Ureter (tissue), 1 donor: ENCODE measurements at regions not wholly inside any gene's neighbourhood (a gene's known extent, or its start where the extent isn't known, plus 50 kb on each side); places are given as distances from the start of the nearest gene placed in this dataset.

Source experiments
- DNase-seq: peaks from one replicate; pipeline ENCODE4 v3.0.0-alpha.2; 2020; ENCODE audit warnings: low spot score
- donor health status: DM: yes; HTN: yes; CAD: no.

DNA sequence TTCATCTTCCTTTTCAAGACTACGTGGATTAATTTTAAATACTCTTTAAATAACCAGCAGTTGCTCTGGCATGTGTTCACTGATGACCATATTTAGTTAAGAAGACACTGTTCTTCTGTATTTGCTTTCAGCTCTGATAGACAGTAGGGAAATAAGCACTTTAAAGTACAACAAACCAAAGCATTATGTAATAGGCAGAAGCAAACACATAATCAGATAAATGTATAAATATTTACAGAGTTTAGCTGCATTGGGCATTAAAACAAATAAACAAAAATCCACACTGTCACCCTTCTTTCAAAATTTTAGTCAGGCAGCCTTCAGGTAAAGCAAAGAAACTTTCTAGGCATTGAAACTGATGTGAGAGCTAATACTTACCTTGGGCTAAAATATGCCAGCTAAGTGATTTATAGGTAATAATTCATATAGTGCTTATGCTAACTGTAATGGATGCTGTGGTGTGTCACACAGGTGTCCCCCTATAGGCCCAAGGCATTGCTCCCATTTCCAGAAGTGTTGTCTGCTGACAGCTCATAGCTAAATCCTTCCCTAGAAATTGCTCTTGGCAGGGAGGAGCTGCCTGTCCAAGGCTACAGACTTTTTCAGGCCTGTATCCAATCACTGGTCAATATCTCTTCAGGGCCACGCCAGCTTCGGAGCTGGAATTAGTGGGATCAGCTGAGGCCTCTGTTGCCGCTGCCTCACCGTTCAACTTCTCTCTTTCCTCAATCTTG is 111.5 kb upstream of the CITED2 start:
- no peak for DNase-seq

DNA sequence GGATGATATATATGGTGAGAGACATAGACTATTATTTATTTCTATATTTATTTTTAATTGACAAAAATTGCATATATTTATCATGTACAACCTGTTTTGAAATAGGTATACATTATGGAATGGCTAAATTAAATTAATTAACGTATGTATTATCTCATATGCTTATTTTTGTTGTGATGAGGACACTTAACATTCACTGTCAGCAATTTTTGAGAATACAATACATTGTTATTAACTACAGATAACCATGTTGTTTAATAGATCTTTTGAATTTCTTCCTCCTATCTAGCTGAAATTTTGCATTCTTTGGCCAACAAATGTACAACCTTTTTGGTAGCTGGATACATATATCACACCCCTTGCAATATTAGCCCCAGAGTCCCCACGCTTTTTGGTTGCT is 110.7 kb upstream of the CITED2 start:
- DNase-seq = no peak

DNA sequence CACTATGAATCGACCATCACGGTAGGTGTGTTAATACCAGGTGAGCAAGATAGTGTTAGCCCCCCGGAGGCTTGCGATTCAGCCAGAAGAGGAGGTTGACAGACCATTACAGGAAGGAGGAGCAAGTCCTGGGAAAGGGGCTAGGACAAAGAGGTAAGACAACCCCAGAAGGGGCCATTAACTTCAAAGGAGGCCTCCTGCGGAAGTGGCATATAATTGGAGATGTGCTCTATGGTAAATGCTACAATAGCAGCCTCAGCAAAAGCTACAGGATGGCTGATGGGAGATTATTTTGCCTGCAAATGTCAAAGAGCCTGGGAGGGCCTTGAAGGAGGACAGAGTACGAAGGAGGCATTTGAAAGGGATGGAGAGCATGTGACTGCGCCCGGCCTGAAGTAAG is 108.6 kb upstream of the CITED2 start:
- no peak for DNase-seq

DNA sequence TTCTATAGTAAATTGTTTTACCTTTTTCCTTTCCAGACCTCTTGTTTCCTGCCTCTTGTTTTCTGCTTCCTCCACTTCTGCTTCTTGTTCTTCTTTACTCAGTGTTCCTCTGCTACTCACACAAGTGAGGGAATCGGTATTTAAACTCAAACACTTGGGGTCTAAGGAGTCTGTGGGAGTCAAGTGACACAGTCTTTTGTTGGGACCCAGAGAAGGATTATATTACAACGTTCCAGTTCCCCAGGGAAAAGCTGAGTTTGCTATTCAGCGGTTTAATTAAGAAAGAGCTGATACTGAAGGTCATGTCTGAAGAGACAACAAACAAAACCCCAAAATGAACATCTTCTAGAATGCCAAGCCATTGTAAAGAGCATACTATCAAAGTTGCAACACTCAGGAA is 107.8 kb upstream of the CITED2 start:
- DNase-seq = no peak

DNA sequence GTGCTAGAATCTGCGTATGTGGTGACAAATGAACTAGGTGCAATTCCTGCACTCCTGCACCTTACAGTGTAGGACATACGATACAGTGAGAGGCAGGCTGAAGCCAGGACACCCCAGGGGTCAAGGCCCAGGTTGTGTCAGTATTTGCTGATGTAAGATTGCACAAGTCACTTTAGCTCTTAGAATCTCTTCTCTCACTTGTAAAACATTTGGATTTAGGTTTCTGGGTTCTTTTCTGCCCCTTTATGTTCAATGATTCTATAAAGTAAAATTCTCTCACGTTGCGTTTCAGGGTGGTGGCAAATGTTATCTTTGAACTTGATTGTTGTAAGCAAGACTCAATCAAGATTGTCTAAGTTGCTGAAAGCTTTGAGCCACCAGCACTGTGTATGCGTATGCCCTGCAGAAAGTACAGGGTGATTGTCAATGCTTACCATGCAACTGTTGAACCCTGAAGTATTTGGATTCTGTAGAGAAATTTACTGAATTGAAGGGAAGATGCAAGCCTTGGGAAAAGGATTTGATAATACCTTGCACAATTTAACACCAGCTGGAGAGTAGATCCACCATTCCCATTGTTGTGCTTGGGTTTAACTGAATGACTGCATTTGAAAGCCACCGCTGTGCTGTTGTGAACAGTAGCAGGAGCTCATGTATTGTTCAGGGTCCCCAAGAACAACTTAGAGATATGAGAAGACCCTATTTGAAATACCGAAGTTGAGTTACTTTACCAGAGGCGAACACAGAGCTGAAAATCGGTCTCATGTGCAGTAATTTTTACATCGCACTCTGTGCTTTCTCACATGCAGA is 106.1 kb upstream of the CITED2 start:
- no peak for DNase-seq

DNA sequence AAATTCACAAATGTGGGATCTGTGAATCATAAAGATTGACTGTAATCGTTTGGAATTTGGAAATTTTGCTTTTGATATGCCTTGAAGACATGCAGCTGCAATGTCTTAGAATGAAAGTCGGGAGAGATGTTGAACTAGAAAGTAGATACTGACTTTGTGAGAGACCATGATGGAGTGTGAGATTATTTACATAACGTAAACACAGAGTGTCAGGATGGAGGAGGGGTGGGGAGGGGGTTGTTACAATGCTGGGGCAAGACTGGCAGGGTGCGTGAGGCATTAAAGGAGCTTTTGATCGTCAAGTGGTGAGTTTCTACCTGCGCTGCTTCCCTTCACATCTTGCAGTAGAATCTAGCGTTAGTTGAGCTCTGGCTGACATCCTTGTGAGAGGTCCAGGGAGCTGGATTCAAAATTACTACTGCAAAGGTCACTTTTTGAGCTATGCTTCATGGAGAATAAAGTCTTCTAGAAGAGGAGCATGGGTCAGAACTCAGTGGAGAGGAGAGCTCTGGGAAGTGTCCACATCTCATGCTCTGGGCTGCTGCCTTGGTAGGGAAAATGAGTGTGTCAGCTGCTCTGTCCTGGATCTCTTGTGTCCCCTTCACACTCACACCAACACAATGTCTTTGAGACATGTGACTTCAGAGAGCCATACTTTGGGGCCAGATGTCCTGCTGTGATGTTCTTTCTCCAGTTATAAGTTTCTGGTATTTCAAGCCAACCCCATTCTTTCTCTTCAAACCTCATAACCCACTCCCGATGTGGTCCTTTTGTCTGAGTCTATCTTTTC is 105.2 kb upstream of the CITED2 start:
- no peak for DNase-seq

DNA sequence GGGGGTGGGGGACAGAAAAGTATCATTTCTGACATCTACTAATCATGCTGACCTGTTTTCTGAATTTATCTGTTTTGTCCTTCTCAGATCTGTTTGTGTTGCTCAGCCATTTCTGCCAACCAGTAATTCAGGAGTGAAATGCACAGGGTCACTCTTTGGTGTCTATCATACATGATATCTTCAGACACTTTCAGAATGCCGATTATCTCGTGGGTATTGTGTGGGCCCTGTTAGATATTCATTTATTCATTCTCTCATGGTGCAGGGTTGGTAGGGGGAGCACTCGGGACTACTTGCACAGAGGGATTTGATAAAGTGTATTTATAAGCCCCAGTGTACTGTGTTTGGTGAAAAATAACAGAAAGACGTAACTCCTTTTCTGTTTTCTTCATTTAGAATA is 101.2 kb upstream of the CITED2 start:
- DNase-seq = no peak

DNA sequence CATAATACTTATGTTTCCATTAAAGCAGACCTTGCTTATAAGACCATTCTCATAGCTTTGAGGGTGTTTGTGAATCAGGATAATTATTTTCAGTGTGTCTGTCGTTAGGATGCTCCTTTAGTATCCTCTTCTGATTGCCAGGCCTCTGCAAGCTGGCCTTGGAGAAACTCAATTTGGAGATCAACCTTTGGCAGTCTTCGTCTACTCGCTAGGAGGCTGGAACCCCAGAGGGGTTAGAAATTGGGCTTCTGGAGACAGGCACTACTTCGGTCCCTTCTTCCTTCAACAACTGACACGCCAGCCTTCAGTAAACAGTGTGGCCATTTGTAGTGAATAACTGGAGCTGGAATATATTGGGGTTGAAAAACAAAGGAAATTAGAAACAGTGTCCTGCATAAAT is 100.8 kb upstream of the CITED2 start:
- DNase-seq = no peak

DNA sequence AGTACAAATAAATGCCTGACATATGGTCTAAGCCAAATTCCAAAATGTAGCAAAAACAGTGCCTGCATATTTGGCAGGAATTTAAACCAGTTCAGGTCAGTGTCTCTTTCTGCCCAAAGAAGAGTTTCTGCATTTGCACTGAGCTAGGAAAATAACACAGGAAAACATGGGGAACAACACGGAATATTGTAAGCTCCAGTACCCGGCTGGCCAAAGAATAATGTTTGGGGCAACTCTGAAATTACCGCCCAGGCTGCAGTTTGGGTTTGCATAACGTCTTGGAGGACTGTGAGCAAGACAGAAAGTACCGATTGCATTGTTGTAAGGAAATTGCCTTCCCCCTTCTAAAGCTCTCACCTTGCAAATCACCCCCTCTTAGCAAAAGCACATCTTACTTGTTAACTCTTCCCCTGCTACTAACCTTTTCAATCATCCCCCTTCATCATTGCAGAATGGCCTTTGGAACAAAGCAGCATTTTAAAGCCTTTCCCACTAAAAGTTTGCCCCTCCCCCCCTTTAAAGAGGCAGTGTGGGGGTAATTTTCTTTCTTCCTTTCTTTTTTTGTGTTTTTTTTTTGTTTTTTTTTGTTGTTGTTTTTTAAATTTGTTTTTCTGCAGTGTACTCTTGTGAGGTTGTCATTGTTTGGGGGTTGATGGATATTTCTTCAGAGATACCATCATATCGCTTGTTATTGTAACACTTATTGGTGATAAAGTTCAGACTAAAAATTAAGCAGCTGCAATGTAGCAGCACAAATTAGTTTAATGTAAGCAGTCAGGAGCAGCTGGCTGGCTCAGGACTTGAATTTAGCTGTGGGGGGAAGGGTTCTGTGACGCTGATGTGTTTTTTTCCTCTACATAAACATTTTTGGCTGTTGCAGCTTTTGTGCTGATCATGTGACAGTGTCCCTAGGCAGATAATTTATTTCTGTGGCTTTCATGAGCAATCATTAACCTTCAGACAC is 100.0 kb upstream of the CITED2 start:
- no peak for DNase-seq

DNA sequence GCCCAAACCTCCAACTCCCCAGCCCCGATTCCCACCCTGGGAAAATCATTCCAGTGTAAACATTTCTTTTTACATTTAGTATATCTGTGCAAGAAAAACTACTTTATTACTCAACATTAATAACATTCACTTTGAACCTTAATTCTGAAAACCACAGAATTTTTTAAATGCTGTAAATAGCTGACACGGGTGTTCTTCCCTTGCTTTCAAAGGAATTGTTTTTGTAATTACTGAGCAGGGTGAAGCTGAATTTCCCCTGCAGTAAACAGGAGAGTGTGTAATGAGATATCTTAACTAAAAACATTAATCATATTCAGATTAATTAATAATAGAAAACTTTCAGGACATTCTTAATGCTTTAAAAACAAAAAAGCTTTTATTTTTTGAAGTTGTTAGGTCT is 99.3 kb upstream of the CITED2 start:
- DNase-seq = no peak

DNA sequence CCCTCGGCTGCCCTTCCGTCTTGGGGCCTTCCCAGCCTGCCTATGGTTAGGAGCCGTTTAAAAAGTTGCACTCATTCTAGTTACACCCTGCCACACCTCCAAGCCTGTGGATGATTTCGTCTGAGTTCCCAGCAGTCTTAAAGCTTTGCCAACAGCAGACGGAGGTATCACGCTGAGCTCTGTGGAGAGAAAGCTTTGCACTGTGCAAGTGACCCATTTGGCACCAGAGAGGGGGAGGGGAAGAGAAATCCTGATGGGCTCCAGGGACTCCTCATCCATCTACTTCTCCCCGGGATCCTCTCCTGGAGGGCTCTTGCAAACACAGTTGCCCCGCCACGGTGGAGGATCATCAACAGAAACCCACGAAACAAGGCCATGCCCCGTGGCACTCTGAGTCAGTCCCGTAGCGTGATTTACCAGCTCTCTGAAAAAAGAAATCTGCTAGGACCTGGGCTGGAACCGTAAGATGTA is 98.8 kb upstream of the CITED2 start:
- no peak for DNase-seq

DNA sequence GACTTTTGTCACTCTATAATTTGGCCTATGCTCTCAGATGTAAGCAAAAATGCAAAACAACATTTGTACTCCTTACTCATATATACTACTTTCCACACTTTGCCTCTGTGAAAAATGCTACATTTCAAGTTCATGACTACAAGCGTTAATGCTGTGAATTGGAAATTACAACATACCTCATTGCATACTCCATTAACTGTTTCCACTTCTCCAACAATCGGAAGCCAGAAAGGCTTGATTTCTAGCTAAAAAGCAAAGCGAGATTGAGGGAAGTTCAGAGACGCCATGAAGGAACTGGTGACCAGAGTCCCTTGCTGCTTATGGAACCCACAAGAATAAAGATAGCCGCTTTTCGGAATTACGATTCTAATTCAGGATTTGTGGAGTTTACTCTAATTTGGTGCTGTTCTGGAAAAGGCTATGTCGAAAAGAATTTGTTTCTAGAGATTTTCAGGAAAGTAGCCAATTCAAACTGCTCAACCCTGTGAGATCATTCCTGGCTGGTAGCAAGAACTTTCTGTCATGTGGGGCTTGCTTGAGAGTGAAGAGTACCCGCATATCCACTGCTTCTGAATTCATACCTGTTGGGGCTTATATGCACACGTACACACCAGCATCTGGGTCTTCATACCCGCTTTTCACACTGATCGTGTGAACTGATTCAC is 98.0 kb upstream of the CITED2 start:
- DNase-seq = no peak

DNA sequence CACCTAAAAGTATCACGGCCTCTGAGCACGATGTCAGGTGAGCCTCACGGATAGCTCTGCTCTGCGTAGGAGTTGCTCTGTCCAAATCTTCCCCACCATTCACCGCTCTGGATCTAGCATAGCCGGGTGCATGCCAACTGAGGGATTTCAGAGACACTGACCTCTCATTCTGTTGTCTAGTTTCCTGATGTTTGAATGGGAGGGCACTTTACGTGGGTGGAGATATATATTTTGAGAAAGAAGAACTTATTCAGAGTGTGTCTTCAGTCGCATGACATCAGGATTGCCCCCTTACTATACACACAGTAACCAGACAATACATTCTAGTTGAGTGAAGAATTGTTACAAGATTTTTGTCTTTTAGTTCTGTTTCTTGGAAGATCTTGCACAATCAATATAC is 96.5 kb upstream of the CITED2 start:
- no peak for DNase-seq

DNA sequence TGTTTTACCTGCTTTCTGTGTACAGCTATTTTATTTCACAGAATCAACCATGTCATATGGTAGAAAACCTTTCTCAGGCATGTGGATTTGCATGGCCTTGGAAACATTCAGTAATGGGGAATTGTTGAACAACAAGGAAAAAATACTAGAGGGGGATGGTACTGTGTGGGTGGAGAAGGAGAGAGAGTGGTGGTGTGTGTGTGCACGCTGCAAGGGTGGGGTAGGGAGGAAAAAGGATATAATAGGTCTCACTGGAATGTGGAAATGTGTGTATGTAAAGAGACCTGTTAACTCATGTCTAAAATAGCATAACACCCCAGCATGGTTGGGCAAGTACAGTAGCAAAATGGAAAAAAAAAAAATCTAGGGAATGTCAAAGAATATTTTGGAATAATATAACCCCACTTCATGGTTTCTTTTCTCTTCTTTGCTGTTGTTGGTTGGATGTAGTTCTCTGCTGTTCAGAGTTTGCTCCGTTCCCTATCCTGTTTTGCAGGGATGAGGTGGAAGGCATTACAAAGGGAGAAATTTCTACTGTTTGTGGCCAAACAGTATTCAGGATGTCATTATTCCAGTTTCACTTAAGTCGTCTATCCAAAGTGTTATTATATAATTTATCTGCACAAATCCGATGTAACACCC is 93.9 kb upstream of the CITED2 start:
- no peak for DNase-seq

DNA sequence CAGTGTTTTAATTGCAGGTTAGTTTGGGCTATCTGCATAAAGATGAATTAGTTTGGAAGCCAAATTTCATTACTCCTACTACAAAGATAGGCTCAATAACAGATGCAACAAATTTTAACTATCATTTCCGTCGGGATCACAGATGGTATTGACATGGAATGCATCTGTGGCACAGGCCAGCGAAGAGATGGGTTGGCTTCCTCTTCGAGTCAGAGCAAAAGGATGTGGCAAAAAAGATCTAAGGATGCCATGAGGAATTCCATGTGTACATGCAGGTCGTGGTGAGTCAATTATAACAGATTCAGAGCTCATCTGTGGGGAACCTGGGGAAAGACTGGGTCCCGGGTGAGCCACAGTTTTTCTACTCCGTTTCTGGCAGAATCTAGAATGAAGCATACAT is 83.0 kb upstream of the CITED2 start:
- DNase-seq = no peak

DNA sequence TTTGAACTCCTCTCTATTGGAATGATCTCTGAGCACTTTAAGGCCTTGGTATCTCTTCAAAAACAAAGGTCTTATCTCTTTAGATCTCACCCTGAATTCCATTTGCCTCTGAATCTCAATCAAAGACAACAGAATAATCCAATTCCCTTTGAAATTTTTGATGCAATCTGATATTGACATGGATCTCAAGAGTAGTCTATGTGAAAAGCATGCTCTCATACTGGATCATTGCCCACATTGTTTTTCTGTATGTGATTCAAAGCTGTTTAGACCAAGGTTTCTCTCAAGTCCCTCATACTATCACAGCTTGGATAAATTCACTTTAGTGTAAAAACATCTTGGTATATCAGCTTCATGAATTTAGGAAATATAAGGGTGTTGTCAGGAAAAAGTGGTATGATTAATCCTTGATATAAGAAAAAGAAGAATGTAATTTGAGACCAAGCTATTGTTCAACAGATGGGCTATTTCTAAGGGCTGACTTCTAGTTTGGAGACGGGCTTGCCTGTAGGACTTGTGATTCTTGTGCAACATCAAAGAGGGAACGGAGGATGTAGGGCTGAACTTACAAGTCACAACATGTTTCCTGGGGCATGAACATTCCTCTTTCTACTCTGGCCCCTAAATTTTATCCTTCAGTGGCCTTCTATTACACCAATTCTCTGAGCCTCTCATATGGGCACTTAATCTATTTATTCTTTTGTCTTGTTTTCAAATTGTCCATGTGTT is 77.9 kb upstream of the CITED2 start:
- no peak for DNase-seq

DNA sequence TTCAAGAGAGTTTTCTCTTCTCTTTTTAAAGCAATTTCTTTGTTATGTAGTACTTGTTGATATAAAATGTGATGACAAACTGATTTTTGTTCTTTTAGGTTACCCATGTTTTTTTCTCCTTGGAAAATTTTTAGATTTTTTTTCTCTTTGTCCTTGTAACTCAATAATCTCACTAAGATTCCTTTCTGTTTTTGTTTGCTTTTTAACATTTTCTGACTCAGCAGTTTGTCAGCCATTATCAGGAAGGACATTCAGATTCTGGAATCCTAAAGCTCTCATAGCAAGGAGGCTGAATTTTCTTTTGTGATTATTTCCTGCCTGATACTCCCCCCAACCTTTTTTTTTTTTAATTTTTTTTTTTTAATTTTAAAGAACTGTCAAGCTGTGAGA is 75.2 kb upstream of the CITED2 start:
- no peak for DNase-seq

DNA sequence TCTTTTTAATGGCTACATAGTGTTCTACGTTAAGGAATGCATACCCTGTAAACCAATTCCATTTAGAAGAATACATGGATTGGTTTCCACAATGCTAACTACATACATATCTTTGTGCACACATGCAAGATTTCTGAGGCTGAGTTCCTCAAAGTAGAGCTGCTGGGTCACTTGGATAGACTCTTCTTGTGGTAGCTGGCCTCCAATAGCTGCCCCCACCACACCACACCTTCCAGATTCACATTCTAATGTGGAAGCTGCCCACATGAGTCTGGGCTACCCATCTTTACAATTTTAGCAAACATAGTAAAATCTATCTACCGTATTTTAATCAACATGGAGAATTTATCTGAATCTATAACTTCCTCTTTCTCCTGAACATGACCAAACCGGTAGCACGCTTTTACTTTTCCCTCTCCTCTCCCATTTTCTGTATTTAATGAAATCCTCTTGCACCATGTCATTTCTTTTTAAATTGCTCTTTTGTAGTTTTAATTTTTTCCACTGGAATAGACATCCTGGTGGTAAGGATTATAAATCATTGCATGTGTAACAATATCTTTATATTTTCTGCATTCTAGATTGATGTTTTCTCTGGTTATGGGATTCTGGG is 74.7 kb upstream of the CITED2 start:
- no peak for DNase-seq

DNA sequence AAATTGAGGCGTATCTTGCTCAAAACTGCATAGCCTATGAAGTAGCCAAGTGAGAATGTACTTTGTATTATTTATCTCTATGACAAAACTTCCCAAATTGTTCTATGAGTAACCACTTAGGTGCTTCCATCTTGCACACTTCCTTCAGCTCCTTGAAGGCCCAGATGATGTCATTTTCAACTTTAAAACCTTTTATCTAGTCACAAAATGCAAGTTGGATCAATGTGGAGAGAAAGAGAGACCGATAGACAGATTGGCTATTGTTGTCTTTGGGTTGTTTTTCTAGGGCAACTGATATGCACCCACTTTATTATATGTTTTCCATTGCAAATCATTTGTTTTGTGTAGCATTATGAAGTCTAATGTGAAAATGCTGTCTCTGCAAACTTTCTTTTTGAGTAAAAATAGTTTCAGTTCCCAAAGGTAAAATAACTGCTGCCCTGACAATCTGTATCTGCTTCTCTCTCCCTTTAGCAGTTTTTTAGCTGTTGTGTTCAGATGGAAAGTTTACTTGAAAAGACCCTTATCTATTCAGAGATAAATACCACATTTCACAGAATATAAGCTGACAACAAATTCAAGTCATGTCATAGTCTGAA is 73.7 kb upstream of the CITED2 start:
- no peak for DNase-seq
